ENCODE measurements at regions not wholly inside any gene's neighbourhood (a gene's known extent, or its start where the extent isn't known, plus 50 kb on each side); places are given as distances from the start of the nearest gene placed in this dataset.
"Not testable (repeated sequence)": the region's sequence is repeated elsewhere in the genome, so short reads cannot be mapped to it uniquely, and the experiment has no call there.

- TF ChIP-seq CTCF, POLR2A (IDR thresholded peaks at IDR 0.05): not testable (repeated sequence)
These were observed 73.1 kb upstream of the RHOU start for GRCh38 chr1:228662007-228662689.
